Trophoblast cell (in vitro differentiated cells and primary cell): ENCODE measurements at regions not wholly inside any gene's neighbourhood (a gene's known extent, or its start where the extent isn't known, plus 50 kb on each side); places are given as distances from the start of the nearest gene placed in this dataset.

Experiments
- DNase-seq, 2 donors: peaks; one replicate each; pipeline ENCODE4 v3.0.0-alpha.2; 2016
- H2AFZ ChIP-seq: 2 replicates; pipeline ENCODE4 v1.6.1; 2013; ENCODE audit warnings: low read length, moderate library complexity, mild to moderate bottlenecking; ENCODE audit not compliant: insufficient read depth, poor library complexity
- H2AK5ac ChIP-seq: 2 replicates; pipeline ENCODE4 v1.6.1; 2013; ENCODE audit warnings: mild to moderate bottlenecking, low read length
- H2BK120ac ChIP-seq: 2 replicates; pipeline ENCODE4 v1.6.1; 2013; ENCODE audit warnings: low read length, mild to moderate bottlenecking, moderate library complexity; ENCODE audit not compliant: insufficient read depth, poor library complexity
- H2BK12ac ChIP-seq: 2 replicates; pipeline ENCODE4 v1.6.1; 2013; ENCODE audit warnings: mild to moderate bottlenecking, low read length, moderate library complexity
- H2BK5ac ChIP-seq: 2 replicates; pipeline ENCODE4 v1.6.1; 2013; ENCODE audit warnings: low read length, low read depth, moderate library complexity, mild to moderate bottlenecking; ENCODE audit not compliant: poor library complexity
- H3K14ac ChIP-seq: 2 replicates; pipeline ENCODE4 v1.6.1; 2013; ENCODE audit warnings: mild to moderate bottlenecking, low read length
- H3K18ac ChIP-seq: 2 replicates; pipeline ENCODE4 v1.6.1; 2013; ENCODE audit warnings: mild to moderate bottlenecking, low read length
- H3K23ac ChIP-seq: 2 replicates; pipeline ENCODE4 v1.6.1; 2013; ENCODE audit warnings: low read length
- H3K27ac ChIP-seq: 2 replicates; pipeline ENCODE4 v1.5.1; 2013; ENCODE audit warnings: low read depth, mild to moderate bottlenecking, inconsistent platforms, low read length, moderate library complexity
- H3K27me3 ChIP-seq: 2 replicates; pipeline ENCODE4 v1.6.1; 2013; ENCODE audit warnings: inconsistent platforms, mild to moderate bottlenecking, low read length, moderate library complexity; ENCODE audit not compliant: insufficient read depth
- H3K36me3 ChIP-seq, 2 experiments: 1 replicate in 1 of 2; 2 replicates in 1 of 2; pipeline ENCODE4 v1.6.1; 2013; ENCODE audit warnings: low read length in 2 of 2, mild to moderate bottlenecking in 2 of 2, moderate library complexity in 1 of 2; ENCODE audit not compliant: insufficient read depth in 2 of 2, control insufficient read depth in 1 of 2
- H3K4ac ChIP-seq: 2 replicates; pipeline ENCODE4 v1.6.1; 2013; ENCODE audit warnings: low read depth, mild to moderate bottlenecking, low read length, moderate library complexity
- H3K4me1 ChIP-seq, 2 experiments: 1 replicate in 1 of 2; 2 replicates in 1 of 2; pipeline ENCODE4 v1.6.1; 2013; ENCODE audit warnings: low read length in 2 of 2, mild to moderate bottlenecking in 2 of 2, moderate library complexity in 1 of 2; ENCODE audit not compliant: insufficient read depth in 2 of 2, control insufficient read depth in 1 of 2
- H3K4me2 ChIP-seq: 2 replicates; pipeline ENCODE4 v1.6.1; 2013; ENCODE audit warnings: inconsistent platforms, mild to moderate bottlenecking, low read length, moderate library complexity
- H3K4me3 ChIP-seq: 2 replicates; pipeline ENCODE4 v1.5.1; 2013; ENCODE audit warnings: mild to moderate bottlenecking, low read depth, low read length, inconsistent platforms
- H3K79me1 ChIP-seq: one replicate; pipeline ENCODE4 v1.6.1; 2013; ENCODE audit warnings: low read length
- H3K79me2 ChIP-seq: 2 replicates; pipeline ENCODE4 v1.6.1; 2013; ENCODE audit warnings: low read length, mild to moderate bottlenecking; ENCODE audit not compliant: control insufficient read depth, insufficient read depth, poor library complexity
- H3K9ac ChIP-seq: 2 replicates; pipeline ENCODE4 v1.6.1; 2013; ENCODE audit warnings: mild to moderate bottlenecking, low read length
- H3K9me3 ChIP-seq: 2 replicates; pipeline ENCODE4 v1.6.1; 2013; ENCODE audit warnings: low read depth, mild to moderate bottlenecking, control low read depth, inconsistent platforms, low read length; ENCODE audit not compliant: insufficient read depth
- H4K12ac ChIP-seq: 2 replicates; pipeline ENCODE4 v1.6.1; 2013; ENCODE audit warnings: low read depth, mild to moderate bottlenecking, low read length, moderate library complexity
- H4K8ac ChIP-seq: 2 replicates; pipeline ENCODE4 v1.6.1; 2013; ENCODE audit warnings: low read depth, mild to moderate bottlenecking, low read length, moderate library complexity
- H4K91ac ChIP-seq: one replicate; pipeline ENCODE4 v1.6.1; 2013; ENCODE audit warnings: low read depth, mild to moderate bottlenecking, low read length, moderate library complexity
- WGBS: extraction: QIAGEN DNeasy Blood & Tissue Kit; methylation state at CpG from one replicate; pipeline ENCODE4 v1.1.7; 2013; ENCODE audit warnings: missing lambda C conversion rate; ENCODE audit not compliant: insufficient read length, insufficient coverage; ENCODE audit errors: extremely low coverage; 5-methylcytosine and 5-hydroxymethylcytosine counted together

GRCh38 chr10:88174391-88174790 is 311.0 kb downstream of the PTEN start:
- Histone ChIP-seq H3K14ac (no peak overlapping the region), H3K23ac (no peak overlapping the region), H4K8ac (no peak overlapping the region), H3K79me2 (no peaks in the 10 kb centered on the region), H3K9me3 (peaks cover 2% of the 10 kb centered on the region), H3K18ac (no peak overlapping the region), H4K91ac (no peak overlapping the region), H2BK12ac (no peak overlapping the region), H3K27ac (no peak overlapping the region), H3K36me3 (no peaks in the 10 kb centered on the region), H3K4ac (no peak overlapping the region), H3K9ac (no peak overlapping the region), H3K79me1 (no peaks in the 10 kb centered on the region), H4K12ac (no peak overlapping the region), H2BK5ac (no peak overlapping the region), H3K27me3 (no peaks in the 10 kb centered on the region), H3K4me3 (no peak overlapping the region), H2AFZ (no peak overlapping the region), H2AK5ac (no peak overlapping the region), H3K4me2 (no peak overlapping the region), H2BK120ac (no peak overlapping the region), H3K4me1 (no peaks in the 10 kb centered on the region)
- DNase-seq: no peak
- WGBS: no CpG with 5 or more reads among the region's 5 CpGs

GRCh38 chr10:88178758-88179157 is 315.3 kb downstream of the PTEN start:
- no peak overlapping the region for H2BK5ac ChIP-seq
- DNase-seq: no peak
- H3K4ac ChIP-seq: no peak overlapping the region
- no peak overlapping the region for H2BK120ac ChIP-seq
- no peak overlapping the region for H2AK5ac ChIP-seq
- H3K18ac ChIP-seq: no peak overlapping the region
- no peak overlapping the region for H3K14ac ChIP-seq
- H3K27me3 ChIP-seq: no peaks in the 10 kb centered on the region
- H3K4me1 ChIP-seq: no peaks in the 10 kb centered on the region
- no peak overlapping the region for H4K91ac ChIP-seq
- H3K9me3 ChIP-seq: peaks cover 2% of the 10 kb centered on the region
- H3K79me1 ChIP-seq: no peaks in the 10 kb centered on the region
- H3K79me2 ChIP-seq: no peaks in the 10 kb centered on the region
- H3K36me3 ChIP-seq: no peaks in the 10 kb centered on the region
- H2BK12ac ChIP-seq: no peak overlapping the region
- no peak overlapping the region for H3K23ac ChIP-seq
- no peak overlapping the region for H4K8ac ChIP-seq
- no peak overlapping the region for H2AFZ ChIP-seq
- no peak overlapping the region for H3K27ac ChIP-seq
- H3K9ac ChIP-seq: no peak overlapping the region
- H3K4me3 ChIP-seq: no peak overlapping the region
- H4K12ac ChIP-seq: no peak overlapping the region
- no peak overlapping the region for H3K4me2 ChIP-seq

- whole genome bisulfite sequencing: no CpG with 5 or more reads among the region's 3 CpGs
- DNase-seq: no peak
- Histone ChIP-seq H3K18ac (no peak overlapping the region), H3K4me2 (no peak overlapping the region), H2BK12ac (no peak overlapping the region), H4K12ac (no peak overlapping the region), H2AFZ (no peak overlapping the region), H3K79me2 (no peaks in the 10 kb centered on the region), H3K14ac (no peak overlapping the region), H3K27ac (no peak overlapping the region), H3K9ac (no peak overlapping the region), H3K36me3 (no peaks in the 10 kb centered on the region), H4K91ac (no peak overlapping the region), H2BK120ac (no peak overlapping the region), H2AK5ac (no peak overlapping the region), H3K9me3 (peaks cover 2% of the 10 kb centered on the region), H3K4me1 (no peaks in the 10 kb centered on the region), H3K79me1 (no peaks in the 10 kb centered on the region), H3K23ac (no peak overlapping the region), H3K27me3 (no peaks in the 10 kb centered on the region), H2BK5ac (no peak overlapping the region), H3K4ac (no peak overlapping the region), H4K8ac (no peak overlapping the region), H3K4me3 (no peak overlapping the region)
Observed at GRCh38 chr10:88179831-88180230, 316.4 kb downstream of the PTEN start.

GRCh38 chr10:88181902-88182600 is 318.6 kb downstream of the PTEN start:
- no peaks in the 10 kb centered on the region for H3K79me1 ChIP-seq
- H3K27me3 ChIP-seq: no peaks in the 10 kb centered on the region
- H3K18ac ChIP-seq: no peak overlapping the region
- H2AK5ac ChIP-seq: no peak overlapping the region
- no peak overlapping the region for H2BK5ac ChIP-seq
- no peak overlapping the region for H3K27ac ChIP-seq
- H4K8ac ChIP-seq: no peak overlapping the region
- no peaks in the 10 kb centered on the region for H3K4me1 ChIP-seq
- H3K4ac ChIP-seq: no peak overlapping the region
- H3K79me2 ChIP-seq: no peaks in the 10 kb centered on the region
- H3K4me3 ChIP-seq: no peak overlapping the region
- no peak for DNase-seq
- H4K91ac ChIP-seq: no peak overlapping the region
- H3K36me3 ChIP-seq: no peaks in the 10 kb centered on the region
- H3K23ac ChIP-seq: no peak overlapping the region
- H2BK12ac ChIP-seq: no peak overlapping the region
- WGBS: no CpG with 5 or more reads among the region's 3 CpGs
- no peak overlapping the region for H3K4me2 ChIP-seq
- no peak overlapping the region for H2BK120ac ChIP-seq
- no peak overlapping the region for H3K14ac ChIP-seq
- no peak overlapping the region for H2AFZ ChIP-seq
- H3K9ac ChIP-seq: no peak overlapping the region
- no peak overlapping the region for H4K12ac ChIP-seq
- peaks cover 2% of the 10 kb centered on the region for H3K9me3 ChIP-seq
